ENCODE measurements at regions not wholly inside any gene's neighbourhood (a gene's known extent, or its start where the extent isn't known, plus 50 kb on each side); places are given as distances from the start of the nearest gene placed in this dataset.

DNA sequence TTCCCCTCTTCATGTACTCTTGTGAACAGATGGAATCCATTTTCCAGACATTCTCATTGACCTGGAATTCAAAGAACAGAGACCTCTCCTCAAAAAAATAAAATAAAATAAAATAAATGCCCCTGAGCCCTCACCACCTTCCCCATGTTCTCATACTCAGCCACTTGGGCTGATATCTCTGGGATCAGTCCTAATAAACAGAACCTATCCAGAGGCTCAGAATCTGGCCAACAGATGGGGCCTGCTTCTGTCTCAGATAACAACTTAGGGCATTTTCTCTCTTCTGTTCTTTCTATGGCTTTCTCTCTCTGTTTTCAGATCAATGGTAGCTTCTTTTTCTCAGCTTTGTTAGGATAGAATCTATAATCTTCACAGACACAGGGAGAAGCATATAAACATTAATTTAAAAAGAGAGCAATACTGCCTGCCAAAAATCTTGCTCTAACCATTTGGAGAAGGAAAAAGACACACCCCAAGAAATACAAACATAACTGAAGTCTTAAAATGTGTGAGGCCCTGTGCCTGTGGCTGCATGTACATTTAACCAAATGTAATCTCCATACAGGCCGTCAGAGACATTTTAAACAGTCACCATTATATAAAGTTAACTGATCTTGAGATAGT lies 907.1 kb downstream of the FAT4 start:
- Histone ChIP-seq H3K27me3 (ENCODE audit: insufficient read depth, poor library complexity, severe bottlenecking) (no peaks in the 10 kb centered on the region), H3K27ac (replicated peaks) (no peak overlapping the region), H3K4me3 (replicated peaks; ENCODE audit: insufficient read depth, low read length) (no peak overlapping the region)
- DNase-seq (ENCODE audit: low read depth in 1 of 2, low spot score in 1 of 2): no peak
- TF ChIP-seq, protein P1, sequence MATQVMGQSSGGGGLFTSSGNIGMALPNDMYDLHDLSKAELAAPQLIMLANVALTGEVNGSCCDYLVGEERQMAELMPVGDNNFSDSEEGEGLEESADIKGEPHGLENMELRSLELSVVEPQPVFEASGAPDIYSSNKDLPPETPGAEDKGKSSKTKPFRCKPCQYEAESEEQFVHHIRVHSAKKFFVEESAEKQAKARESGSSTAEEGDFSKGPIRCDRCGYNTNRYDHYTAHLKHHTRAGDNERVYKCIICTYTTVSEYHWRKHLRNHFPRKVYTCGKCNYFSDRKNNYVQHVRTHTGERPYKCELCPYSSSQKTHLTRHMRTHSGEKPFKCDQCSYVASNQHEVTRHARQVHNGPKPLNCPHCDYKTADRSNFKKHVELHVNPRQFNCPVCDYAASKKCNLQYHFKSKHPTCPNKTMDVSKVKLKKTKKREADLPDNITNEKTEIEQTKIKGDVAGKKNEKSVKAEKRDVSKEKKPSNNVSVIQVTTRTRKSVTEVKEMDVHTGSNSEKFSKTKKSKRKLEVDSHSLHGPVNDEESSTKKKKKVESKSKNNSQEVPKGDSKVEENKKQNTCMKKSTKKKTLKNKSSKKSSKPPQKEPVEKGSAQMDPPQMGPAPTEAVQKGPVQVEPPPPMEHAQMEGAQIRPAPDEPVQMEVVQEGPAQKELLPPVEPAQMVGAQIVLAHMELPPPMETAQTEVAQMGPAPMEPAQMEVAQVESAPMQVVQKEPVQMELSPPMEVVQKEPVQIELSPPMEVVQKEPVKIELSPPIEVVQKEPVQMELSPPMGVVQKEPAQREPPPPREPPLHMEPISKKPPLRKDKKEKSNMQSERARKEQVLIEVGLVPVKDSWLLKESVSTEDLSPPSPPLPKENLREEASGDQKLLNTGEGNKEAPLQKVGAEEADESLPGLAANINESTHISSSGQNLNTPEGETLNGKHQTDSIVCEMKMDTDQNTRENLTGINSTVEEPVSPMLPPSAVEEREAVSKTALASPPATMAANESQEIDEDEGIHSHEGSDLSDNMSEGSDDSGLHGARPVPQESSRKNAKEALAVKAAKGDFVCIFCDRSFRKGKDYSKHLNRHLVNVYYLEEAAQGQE (IDR thresholded peaks at IDR 0.05; ENCODE audit: insufficient replicate concordance, low read depth): no peak
- TF ChIP-seq GABPA (IDR thresholded peaks at IDR 0.05; ENCODE audit: low read depth): no peak
- TF ChIP-seq SPI1 (IDR thresholded peaks at IDR 0.05; ENCODE audit: borderline replicate concordance, low read depth): no peak
- TF ChIP-seq, protein P2, sequence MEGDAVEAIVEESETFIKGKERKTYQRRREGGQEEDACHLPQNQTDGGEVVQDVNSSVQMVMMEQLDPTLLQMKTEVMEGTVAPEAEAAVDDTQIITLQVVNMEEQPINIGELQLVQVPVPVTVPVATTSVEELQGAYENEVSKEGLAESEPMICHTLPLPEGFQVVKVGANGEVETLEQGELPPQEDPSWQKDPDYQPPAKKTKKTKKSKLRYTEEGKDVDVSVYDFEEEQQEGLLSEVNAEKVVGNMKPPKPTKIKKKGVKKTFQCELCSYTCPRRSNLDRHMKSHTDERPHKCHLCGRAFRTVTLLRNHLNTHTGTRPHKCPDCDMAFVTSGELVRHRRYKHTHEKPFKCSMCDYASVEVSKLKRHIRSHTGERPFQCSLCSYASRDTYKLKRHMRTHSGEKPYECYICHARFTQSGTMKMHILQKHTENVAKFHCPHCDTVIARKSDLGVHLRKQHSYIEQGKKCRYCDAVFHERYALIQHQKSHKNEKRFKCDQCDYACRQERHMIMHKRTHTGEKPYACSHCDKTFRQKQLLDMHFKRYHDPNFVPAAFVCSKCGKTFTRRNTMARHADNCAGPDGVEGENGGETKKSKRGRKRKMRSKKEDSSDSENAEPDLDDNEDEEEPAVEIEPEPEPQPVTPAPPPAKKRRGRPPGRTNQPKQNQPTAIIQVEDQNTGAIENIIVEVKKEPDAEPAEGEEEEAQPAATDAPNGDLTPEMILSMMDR (IDR thresholded peaks at IDR 0.05; ENCODE audit: insufficient read depth, low read length): no peak
- TF ChIP-seq POLR2AphosphoS5 (IDR thresholded peaks at IDR 0.05; ENCODE audit: low read depth): no peak

DNA sequence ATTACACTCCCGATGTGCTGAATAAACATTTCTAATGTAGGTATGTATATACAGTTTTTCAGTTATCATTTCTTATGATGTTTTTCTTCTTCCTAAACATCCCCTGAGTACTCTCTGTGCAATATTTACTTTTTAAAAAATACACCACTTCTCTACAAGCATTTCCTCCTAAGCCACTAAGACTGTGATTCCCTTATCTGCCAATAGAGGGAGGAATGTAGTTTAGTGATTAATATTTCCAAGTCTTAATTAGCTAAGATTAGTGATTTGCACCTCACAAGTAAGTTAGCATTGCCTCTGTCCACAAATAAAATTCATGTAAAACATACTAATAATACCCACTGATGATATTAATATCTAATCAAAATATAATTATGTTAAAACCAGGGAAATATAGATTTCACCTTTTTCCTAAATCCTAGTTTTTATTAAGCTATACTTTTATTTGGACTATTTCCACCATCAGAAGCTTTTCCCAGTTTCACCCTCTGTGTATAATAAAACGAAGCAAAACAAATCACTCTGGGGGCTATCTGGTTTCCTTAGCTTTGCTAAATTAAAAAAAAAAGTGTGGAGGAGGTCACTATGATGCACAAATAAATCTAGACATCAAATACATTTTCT lies 909.1 kb downstream of the FAT4 start:
- Histone ChIP-seq H3K4me3 (replicated peaks; ENCODE audit: insufficient read depth, low read length) (no peak overlapping the region), H3K27me3 (ENCODE audit: insufficient read depth, poor library complexity, severe bottlenecking) (no peaks in the 10 kb centered on the region), H3K27ac (replicated peaks) (no peak overlapping the region)
- TF ChIP-seq, protein P2 (IDR thresholded peaks at IDR 0.05; ENCODE audit: insufficient read depth, low read length): peak; percentile 49
- TF ChIP-seq POLR2AphosphoS5 (IDR thresholded peaks at IDR 0.05; ENCODE audit: low read depth) (no peak), GABPA (IDR thresholded peaks at IDR 0.05; ENCODE audit: low read depth) (no peak)
- DNase-seq (ENCODE audit: low read depth in 1 of 2, low spot score in 1 of 2): no peak

DNA sequence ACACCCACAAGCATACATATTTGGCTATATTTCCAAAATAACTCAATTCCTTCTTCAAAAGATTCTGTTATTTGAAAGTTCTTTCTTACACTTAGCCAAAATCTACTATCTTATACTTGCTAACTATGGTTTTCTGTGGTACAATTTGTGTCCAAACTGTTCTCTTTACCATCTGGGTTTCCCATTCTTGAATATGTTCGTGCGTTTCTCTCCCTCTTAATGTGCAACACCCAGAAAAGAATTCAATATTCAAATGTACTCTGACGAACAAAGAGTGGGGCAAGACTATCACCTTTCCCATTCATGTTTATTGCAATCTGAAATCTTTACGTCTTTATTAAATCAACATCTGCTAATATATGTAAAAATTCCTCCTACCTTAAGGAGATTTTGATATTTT lies 912.7 kb downstream of the FAT4 start:
- DNase-seq (ENCODE audit: low read depth in 1 of 2, low spot score in 1 of 2): no peak
- Histone ChIP-seq H3K4me3 (replicated peaks; ENCODE audit: insufficient read depth, low read length) (no peak overlapping the region), H3K27ac (replicated peaks) (no peak overlapping the region), H3K27me3 (ENCODE audit: insufficient read depth, poor library complexity, severe bottlenecking) (no peaks in the 10 kb centered on the region)
- TF ChIP-seq, protein P2 (IDR thresholded peaks at IDR 0.05; ENCODE audit: insufficient read depth, low read length): no peak
- TF ChIP-seq, protein P1 (IDR thresholded peaks at IDR 0.05; ENCODE audit: insufficient replicate concordance, low read depth): no peak
- TF ChIP-seq SPI1 (IDR thresholded peaks at IDR 0.05; ENCODE audit: borderline replicate concordance, low read depth) (no peak), POLR2AphosphoS5 (IDR thresholded peaks at IDR 0.05; ENCODE audit: low read depth) (no peak), GABPA (IDR thresholded peaks at IDR 0.05; ENCODE audit: low read depth) (no peak)

Measured in HL-60 (cell line).